ENCODE measurements at regions not wholly inside any gene's neighbourhood (a gene's known extent, or its start where the extent isn't known, plus 50 kb on each side); places are given as distances from the start of the nearest gene placed in this dataset.

DNA sequence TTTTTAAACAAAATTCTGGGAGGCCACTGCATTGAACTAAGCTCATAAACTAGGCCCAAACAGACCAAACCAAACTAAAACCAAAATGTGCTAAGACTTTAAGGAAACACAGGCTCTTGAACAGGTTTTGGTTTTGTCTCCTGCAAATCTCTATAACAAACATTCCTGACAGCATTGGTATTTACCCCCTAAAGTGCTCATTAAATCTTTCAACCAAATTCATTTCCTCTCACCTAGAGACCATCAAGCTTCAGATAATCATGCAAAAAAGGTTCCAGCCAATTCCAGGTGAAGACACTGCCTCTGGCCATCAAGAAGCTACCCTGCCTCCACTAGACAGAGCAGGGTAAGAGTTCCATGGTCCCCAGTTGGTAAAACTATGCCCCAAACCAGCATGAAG lies 951.2 kb upstream of the MIR17HG start:
- DNase-seq, result no peak

DNA sequence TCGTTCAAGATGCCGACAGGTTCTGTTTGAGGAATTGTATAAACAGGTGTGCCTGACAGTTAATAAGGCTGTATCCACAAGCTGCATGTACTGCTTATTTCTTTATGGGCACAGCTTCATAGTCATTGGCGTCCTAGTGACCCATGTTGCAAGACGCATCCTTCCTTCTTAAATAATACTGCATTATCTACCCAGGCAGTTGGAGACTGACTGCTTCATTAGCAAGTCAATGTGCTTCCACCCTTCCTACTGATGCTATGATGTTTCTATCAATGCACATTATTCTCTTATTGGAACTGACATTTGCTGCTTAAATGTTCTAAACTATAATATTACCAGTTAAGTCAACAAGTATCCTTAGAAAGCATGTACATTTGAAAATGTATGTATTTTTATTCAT lies 950.0 kb upstream of the MIR17HG start:
- no peak for DNase-seq

DNA sequence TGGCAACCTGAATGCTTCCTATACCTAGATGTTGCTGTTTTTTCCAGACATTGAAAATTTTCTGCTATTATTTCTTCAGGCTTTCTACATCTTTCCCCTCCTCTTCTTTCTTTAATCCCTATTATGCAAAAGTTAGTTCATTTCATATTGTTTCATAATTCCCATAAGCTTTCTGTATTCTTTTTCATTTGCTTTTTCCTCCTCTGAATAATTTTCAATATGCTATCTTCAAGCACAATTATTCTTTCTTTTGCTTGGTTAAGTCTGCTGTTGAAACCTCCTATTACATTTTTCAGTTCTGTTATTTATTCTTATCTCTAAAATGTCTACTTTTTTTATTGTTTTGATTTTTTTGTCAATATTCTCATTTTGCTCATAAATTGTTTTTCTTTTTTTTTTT lies 947.1 kb upstream of the MIR17HG start:
- DNase-seq, result no peak

DNA sequence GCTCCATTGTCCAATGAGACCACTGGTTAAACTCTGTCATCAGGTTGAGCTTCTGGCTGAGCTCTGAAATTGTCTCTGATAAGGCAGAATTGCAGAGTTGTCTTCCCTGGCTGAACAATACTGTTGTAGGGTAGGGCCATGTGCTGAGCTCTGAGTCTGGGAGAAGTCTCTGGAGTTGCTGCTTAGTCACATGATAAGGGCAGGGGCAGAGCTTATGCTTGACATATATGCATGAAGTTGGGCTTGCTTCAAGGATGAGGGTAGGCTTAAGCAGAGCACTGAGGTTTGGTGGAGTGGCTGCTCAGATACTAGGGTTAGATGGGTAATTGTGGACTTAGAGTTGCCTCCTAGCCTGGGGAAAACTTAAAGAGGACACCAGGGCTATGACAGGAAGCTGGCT lies 946.3 kb upstream of the MIR17HG start:
- DNase-seq, result no peak

DNA sequence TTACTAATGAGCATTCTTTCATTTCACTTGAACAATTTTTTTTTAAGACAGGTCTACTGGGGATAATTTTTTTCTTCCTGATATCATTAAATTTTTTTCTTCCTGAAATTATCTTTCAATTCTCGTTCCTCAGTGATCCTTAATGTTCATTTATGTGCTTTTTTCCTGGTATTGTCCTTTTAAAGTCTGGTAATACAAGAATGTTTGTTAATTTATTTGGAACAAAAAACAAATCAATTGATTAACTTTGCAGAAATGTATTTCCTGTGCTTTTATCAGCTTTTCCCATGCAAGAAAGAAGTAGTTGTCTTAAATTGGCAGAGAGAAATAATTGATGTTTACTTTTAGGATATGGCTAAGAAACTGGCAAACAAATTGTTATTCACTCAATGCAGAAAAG lies 945.4 kb upstream of the MIR17HG start:
- no peak for DNase-seq

DNA sequence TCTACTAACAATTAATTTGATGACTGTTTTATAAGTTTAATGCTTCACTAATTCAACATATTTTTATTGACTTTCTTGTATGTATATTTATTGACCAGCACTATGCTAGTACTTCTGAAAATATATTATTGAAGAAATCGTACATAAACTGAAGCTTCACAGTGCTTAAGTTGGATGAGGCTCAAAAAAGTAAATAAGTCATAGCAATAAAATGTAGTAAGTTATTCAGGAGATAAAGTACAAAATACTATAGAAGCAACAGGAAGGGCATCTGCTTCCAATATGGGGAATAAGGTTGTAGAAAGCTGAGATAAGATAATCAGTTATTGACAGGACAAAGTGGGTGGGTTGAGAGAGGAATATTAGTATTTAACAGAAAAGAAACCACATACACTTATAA lies 944.9 kb upstream of the MIR17HG start:
- DNase-seq, result no peak

DNA sequence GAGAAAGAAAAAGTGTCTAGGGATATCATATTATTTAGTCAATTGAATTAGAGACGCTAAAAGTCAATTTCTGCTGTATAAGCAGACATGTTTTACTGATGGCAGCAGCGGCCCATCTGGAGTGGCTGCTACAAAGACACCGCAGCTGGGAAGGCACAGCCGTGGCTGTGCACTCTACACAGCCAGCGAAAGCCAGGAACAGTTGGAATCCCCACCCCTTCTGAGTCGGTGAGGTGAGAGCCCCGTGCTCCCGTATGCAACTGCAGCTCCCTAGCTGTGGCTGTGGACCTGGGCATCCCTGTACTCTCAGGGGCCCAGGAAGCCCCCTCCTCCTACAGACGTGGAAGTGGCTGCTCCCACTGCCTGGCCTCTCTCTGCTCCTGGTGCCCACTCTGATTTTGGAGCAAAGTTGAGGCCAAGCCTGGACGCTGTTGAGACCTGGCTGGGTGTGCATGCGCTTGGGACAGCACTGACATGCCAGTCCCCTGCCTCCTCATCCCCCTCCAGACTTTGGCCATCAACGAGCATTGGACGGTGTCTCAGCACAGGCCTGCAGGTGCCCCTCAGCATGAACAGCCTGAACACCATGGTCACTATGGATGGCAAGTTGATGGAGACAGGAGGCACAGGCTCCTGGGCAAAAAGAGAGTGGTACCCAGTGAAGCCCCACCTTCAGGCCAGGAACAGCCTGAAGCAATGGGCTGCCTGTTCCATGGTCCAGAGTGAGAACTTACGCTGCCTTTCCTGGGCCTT lies 944.0 kb upstream of the MIR17HG start:
- DNase-seq, result no peak

DNA sequence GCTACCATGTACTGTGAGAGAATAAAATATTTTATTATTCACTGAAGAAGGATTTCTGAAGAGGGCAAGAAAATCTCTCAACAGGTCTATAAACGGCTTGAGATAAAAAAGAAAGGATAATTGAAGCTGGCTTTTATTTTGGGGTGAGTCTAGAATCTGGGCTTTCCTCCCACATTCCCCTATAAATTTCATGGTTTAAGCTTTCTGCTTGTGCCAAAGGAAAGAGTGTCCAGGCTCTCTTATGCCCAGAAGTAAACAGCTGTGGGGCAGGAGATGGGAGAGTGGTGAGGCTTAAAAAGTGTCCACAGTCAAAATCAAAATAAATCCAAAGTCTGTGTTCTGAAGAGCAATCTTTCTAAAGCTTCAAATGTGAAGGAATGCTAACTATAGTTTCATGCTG lies 942.2 kb upstream of the MIR17HG start:
- DNase-seq, result no peak

DNA sequence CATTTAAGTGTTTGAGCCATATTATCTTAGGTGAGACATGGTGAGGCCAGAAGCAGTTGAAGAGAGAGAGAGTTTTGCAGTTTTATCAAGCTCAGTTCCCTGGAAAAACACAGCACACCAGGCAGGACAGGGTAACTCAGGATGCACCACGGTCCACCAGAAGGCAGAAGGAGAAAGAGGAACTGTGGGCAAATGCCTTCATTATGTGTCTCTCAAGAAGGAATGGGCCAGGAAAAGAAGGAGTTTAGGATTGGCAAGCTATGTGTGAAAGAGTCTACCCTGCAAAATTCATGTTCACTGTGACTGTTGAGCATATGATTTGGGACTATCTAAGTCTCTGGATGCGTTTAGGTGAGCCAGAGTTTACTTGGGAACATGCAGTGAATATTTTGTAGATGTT lies 934.5 kb upstream of the MIR17HG start:
- DNase-seq, result no peak

DNA sequence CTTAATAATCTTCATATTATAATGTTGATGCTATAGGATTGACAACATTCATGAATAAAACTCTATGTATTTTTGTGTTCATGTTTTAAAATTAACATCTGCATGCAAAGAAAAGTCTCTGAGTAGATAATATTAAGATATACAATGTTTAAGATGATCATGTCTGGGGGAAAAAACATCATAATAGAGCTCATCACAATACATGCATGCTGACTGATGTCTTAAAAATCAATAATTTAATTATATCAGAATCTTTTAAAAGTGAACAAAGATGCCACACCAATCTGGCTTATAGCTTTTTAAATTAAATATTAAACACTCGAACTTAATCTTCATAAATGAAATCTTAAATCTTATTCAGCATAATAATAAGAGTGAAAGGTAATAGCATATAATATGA lies 933.9 kb upstream of the MIR17HG start:
- DNase-seq, result no peak

DNA sequence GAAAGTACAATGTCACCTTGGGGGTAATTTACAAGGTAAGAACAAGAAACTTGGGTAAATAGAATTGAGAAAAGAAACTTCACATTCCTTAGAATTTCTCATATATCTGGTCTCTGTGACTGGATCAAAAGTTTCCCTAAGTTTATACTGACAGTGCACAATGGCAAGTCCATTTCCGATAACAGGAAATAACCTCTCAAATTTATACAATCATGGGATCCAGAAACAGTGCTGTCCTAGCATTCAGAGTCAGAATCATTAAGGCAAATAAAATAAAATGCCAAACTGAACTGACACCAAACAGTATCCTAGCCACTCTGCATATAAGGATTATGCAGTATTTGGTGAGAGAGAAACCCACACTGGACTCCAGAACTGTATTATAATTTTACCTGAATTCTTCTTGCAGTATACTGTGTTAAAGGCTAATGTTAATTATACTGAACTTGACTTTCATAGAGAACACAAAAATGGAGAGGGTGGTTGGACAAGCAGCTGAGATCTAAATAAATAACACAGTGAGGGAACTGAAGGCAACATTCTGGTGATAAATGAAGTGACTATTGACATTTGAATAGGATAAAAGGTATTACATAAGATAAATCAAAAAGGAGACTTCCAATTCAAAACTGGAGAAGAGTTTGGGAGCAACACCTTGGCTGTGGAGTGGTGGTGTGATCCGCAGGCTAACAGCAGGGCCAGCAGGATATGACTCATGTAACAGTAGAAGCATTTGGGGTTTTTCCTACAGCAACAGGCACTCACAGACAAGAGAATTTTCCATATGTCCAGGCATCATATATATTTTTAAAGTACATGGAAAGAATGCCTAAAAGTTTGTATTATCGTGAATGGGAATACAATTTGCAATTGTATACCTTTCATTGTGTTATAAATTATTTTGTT lies 932.5 kb upstream of the MIR17HG start:
- DNase-seq, result peak; percentile 60

DNA sequence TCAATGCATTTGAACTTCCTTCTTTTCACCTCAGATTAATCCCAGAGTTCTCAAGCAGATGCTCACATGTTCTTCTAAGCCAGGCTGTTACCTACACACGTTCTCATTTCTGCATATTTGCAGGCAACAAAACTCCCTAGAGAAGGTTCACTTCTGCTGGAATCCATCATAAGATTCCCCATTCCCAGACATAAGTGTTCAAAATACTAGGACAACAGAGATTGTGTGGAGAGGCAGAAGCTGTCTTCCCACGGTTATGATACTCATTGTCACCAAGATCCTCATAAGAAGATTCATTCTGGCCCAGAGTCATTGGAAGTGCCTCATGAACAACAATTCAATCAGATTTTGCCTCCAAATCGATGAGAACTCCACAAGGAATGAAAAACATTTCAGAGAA lies 931.6 kb upstream of the MIR17HG start:
- DNase-seq, result no peak

DNA sequence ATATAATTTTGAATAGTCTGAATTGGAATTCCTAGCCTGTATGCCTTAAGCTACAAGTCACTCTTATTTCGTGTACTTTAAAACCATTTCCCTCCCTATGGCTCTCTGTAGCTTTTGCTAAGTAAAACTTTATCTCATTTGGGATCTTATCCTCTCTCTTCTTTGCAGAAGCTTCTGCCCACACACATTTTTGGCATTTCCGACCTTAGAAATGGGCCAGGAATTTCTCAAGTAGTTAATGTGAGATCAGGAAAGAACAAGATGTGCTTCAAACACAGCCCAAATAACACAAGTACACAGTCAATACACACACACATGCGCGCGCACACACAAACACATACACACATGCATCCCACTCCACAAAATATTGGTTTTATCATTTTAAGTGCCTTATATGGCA lies 931.0 kb upstream of the MIR17HG start:
- no peak for DNase-seq

DNA sequence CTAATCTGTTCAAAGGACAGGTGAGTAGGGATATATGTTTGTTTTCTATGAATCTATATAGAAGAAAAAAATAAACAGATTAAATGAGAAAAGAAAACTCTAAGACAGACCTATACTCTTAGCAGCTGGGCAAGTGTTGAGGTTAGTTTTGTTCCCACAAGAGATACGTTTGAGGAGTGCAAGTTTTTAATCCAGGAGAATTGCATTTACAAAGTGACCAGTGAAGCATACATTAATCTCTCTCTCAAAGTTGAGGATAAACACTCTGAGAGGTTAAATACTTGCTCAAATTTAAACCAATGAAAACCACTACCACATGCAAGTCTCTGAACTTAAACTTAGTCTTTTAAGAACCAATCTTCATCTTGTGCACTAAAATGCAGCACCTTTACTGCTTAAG lies 930.5 kb upstream of the MIR17HG start:
- DNase-seq, result no peak

DNA sequence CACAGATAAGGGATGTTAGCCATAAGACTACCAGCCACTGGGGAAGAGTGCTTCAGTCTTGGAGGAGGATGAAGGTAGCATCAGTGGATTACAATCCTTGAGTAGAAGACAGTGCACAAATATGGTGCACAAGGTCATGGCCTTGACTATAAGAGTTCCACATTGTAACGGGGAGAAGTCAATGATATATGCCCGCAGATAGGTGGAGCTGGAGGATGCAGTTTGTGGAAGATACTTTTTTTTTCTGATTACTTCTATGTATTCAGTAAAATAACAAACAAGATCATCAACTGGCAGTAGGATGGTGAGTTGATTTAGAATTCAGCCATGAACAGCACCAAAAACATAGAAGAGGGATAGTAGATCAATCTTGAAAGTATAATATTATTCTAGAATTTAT lies 926.8 kb upstream of the MIR17HG start:
- peak; percentile 5 for DNase-seq

DNA sequence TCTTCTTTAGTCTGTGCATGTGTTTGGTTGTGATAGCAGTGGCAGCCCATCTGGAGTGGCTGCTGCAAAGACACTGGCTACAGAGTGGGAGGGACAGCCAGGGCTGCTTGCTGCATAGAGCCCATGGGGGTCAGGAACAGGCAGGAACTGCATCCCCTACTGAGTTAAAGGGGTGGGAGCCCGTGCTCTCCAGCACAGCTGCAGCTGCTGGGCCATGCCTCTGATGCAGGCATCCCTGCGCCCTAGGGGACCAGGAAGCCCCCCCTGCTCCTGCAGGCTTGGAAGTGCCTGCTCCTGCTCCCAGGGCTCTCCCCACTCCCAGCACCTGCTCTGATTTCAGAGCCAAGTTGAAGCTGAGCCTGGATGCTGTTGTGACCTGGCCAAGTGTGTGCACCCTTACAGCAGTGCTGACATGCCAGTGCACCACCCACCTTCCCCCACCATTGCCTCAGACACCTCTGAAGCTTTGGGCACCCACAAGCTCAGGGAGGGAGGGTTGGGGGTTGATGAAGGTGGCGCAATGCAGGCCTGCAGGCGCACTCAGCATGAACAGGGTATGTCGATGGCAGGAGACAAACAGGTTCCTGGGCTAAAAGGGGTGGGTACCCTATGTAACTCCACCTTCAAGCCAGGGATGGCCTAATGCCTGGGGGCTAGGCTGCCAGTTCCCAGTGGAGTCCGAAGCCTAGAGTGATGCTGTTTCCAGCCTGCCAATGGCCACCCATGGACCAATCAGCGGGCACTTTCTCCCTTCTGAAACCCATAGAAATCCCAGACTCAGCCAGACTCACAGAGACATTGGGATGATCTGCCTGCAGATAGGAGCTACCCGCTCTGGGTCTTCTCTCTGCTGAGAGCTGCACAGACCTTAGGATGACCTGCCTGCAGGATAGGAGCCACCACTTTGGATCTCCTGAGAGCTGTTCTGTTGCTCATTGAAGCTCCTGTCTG lies 919.9 kb upstream of the MIR17HG start:
- DNase-seq, result no peak

DNA sequence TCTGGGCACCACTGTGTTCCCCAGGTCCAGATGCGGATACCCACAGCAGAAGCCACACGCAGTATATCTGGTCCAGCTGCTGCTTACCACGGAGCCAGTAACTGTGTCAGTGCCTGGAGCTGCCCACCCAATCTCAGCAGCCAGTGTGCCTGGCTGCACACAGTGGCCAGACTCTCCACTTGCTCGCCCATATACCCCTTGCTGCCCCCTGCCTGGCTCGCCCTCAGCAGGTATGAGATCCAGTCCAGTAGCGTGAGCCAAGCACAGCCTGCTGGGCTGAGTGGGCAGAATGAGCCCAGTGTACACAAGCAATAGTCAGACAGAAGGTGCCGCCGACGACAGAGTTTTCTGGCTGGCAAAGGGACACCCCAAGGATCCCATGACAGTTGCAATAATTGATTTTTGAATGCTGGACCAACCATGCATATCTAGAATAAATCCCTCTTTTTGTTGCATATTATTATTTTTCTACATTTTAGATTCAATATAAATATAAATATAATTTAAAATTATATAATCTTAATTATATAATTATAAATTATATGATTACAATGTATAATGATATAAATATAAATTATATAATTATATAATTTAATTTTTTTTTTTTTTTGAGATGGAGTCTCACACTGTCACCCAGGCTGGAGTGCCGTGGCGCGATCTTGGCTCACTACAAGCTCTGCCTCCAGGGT lies 918.8 kb upstream of the MIR17HG start:
- no peak for DNase-seq

DNA sequence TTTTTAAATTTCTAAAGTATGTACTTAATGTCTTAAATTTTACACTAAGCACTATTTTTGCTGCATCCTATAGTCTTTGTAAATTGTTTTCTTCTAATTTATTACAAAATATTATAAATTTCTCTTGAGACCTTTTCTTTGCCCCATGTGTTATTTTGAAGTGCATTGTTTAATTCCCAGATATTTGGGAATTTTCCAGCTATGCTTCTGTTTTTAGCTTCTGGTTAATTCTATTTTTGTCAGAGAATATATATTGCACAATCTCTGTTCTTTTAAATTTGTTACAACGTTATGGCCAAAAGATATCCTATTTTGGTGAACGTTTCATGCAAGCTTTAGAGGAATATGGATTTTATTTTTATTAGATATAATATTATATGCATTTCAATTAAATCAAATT lies 917.4 kb upstream of the MIR17HG start:
- no peak for DNase-seq

DNA sequence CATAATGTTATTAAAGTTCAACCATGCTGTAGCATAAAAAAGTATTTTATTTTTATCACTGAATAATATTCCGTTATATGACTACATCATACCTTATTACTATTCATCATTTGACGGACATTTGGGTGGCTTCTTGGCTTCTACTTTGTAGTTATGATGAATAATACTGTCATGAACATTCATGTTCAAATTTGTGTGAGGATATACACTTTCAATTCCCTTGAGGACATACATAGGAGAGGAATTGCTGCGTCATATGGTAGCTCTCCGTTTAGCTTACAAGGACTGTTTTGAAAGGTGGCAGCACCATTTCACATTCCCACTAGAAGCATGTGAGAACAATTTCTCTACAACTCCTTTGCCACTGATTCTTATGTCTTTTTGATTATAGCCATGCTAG lies 910.8 kb upstream of the MIR17HG start:
- DNase-seq, result no peak

DNA sequence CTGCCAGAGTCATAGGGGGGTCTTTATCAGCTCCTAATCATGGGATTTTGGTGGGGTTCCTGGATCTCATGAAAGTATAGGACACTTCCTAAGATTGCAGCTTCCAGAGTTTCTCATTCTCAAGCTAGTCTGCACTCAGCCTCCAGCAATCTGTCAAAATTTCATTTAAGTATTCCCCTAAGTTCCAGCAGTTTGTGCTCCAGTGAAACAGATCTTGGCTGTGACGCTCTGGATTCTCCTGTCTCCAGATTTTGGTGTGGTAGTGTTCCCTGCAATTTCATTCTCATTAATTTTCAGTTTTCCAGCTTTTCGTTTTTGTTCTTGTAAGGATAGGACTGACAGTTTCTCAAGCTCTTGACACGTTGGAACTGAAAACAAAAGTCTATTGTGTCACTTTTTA lies 908.9 kb upstream of the MIR17HG start:
- DNase-seq, result no peak

DNA sequence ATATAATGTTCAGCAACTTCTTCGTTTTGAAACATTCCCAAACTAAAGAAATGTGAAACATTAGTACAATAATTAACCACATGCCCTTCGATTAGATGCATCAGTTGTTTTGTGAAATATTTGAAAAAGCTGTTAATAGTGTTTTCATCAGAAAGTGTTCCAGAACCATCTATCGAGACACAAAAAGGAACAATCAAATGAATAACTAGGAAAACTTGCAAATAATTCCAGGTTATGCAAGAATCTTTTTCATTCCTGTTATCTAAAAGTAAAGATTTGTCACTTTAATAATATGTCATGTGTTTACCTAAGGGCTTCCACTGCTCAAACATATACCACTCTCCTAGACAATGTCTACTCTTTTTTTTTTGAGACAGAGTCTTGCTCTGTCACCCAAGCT lies 904.2 kb upstream of the MIR17HG start:
- DNase-seq, result no peak

DNA sequence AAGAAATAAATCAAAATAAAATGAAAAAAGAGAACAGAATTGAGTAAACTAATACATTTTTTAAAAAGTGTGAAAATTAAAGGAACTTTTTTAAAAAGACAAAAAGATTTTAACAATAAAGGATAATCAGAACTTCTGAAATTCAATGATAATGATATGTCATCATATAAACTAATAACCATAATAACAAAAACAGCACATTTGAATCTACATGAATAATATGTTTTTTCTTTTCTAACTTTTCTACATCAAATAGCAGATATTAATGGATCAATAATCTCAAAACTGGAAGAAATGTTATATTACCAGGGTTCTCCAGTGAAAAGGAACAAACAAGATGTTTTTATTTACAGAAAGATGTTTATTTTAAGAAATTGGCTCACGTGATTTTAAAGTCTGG lies 903.3 kb upstream of the MIR17HG start:
- DNase-seq, result no peak

DNA sequence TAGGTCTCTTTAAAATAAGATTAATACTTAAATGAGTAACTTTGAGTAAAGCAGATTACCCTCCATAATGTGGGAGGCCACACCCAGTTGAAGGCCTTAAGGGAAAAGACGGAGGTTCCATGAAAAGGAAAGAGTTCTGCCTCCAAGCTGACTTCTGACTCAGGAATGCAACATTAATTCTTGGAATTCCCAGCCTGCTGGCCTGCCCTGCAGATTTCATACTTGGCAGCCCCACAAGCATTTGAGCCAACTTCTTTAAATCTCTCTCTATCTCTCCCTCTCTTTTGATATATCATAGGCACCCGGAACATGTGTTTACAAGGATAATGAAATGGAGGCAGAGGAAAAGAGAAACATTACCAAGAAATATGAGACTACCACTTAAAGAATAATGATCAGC lies 902.3 kb upstream of the MIR17HG start:
- no peak for DNase-seq

All from DMS53 (cell line).